H1 (cell line): ENCODE measurements at regions not wholly inside any gene's neighbourhood (a gene's known extent, or its start where the extent isn't known, plus 50 kb on each side); places are given as distances from the start of the nearest gene placed in this dataset.

Experiments
- CTCF ChIA-PET: fragments of 300-600 bp; sonication (Branson Sonifier 250); formaldehyde crosslinking; loops from one replicate; lab custom pipeline; 2021; ENCODE audit not compliant: partially characterized antibody; lab: Charles Lee
- POLR2A ChIA-PET: fragments of 300-600 bp; sonication (Branson Sonifier 250); formaldehyde crosslinking; loops from one replicate; lab custom pipeline; 2021; ENCODE audit warnings: inconsistent platforms; ENCODE audit not compliant: partially characterized antibody; lab: Charles Lee
- DNase-seq, 2 experiments: peaks; one replicate each; pipeline versions ENCODE4 v3.0.0 to v3.0.0-alpha.2; 2010 to 2022; ENCODE audit warnings: low spot score in 2 of 2, low read depth in 1 of 2, mixed read lengths in 1 of 2
- FAIRE-seq: peaks from 2 replicates; lab custom pipeline; 2011; peaks lifted over from hg19 to GRCh38; lab: Jason Lieb, UNC
- H2AFZ ChIP-seq: 2 replicates; pipeline ENCODE4 v1.8.1; 2012; ENCODE audit warnings: low read length, inconsistent platforms
- H2AK5ac ChIP-seq: 2 replicates; pipeline ENCODE4 v1.6.1; 2013; ENCODE audit warnings: low read depth, low read length
- H2BK120ac ChIP-seq: replicated peaks from 2 replicates; pipeline ENCODE3; 2013; ENCODE audit warnings: low read depth, low read length, inconsistent platforms
- H2BK12ac ChIP-seq: 2 replicates; pipeline ENCODE4 v1.6.1; 2013; ENCODE audit warnings: low read depth, low read length
- H2BK15ac ChIP-seq: 2 replicates; pipeline ENCODE4 v1.6.1; 2013; ENCODE audit warnings: low read length
- H2BK20ac ChIP-seq: 2 replicates; pipeline ENCODE4 v1.6.1; 2013; ENCODE audit warnings: low read length
- H2BK5ac ChIP-seq: 2 replicates; pipeline ENCODE4 v1.6.1; 2013; ENCODE audit warnings: low read depth, low read length
- H3K14ac ChIP-seq: 2 replicates; pipeline ENCODE4 v1.6.1; 2013; ENCODE audit warnings: inconsistent platforms; ENCODE audit not compliant: insufficient read length
- H3K18ac ChIP-seq: 2 replicates; pipeline ENCODE4 v1.6.1; 2013; ENCODE audit warnings: low read length; ENCODE audit errors: extremely low read depth
- H3K23ac ChIP-seq: 2 replicates; pipeline ENCODE4 v1.6.1; 2013; ENCODE audit warnings: inconsistent platforms; ENCODE audit not compliant: insufficient read length
- H3K23me2 ChIP-seq: 2 replicates; pipeline ENCODE4 v1.6.1; 2013; ENCODE audit warnings: low read depth, low read length
- H3K27ac ChIP-seq: 2 replicates; pipeline ENCODE4 v1.6.1; 2011; ENCODE audit warnings: low read depth, low read length, inconsistent platforms
- H3K27me3 ChIP-seq, 4 experiments: replicated peaks in 1 of 4; 1 replicate in 1 of 4; 2 replicates in 3 of 4; pipeline versions ENCODE4 v1.6.1 to v1.8.1; 2011 to 2013; ENCODE audit warnings: low read length in 3 of 4, mild to moderate bottlenecking in 3 of 4, inconsistent platforms in 2 of 4, mixed read lengths in 2 of 4, moderate library complexity in 1 of 4; ENCODE audit not compliant: control insufficient read depth in 3 of 4, insufficient read depth in 3 of 4; ENCODE audit errors: extremely low read depth in 1 of 4
- H3K36me3 ChIP-seq, 4 experiments: 2 replicates each; pipeline versions ENCODE4 v1.6.1 to v1.8.1; 2011 to 2013; ENCODE audit warnings: mild to moderate bottlenecking in 4 of 4, low read length in 3 of 4, moderate library complexity in 2 of 4, control low read depth in 1 of 4, inconsistent platforms in 1 of 4; ENCODE audit not compliant: insufficient read depth in 4 of 4, control insufficient read depth in 2 of 4
- H3K4ac ChIP-seq: replicated peaks from 2 replicates; pipeline ENCODE3; 2013; ENCODE audit warnings: low read length, low read depth, mixed read lengths, inconsistent platforms; ENCODE audit not compliant: insufficient read length
- H3K4me1 ChIP-seq, 4 experiments: replicated peaks in 1 of 4; 1 replicate in 1 of 4; 2 replicates in 3 of 4; pipeline versions ENCODE4 v1.6.1 to v1.8.1; 2011 to 2013; ENCODE audit warnings: low read length in 3 of 4, inconsistent platforms in 2 of 4, mixed read lengths in 1 of 4; ENCODE audit not compliant: insufficient read depth in 4 of 4, control insufficient read depth in 3 of 4
- H3K4me2 ChIP-seq, 2 experiments: 2 replicates each; pipeline versions ENCODE4 v1.6.1 to v1.8.1; 2011 to 2013; ENCODE audit warnings: low read depth in 2 of 2, low read length in 2 of 2, control low read depth in 1 of 2, inconsistent platforms in 1 of 2, mild to moderate bottlenecking in 1 of 2; ENCODE audit not compliant: insufficient read depth in 1 of 2
- H3K4me3 ChIP-seq, 4 experiments: fragments of 200-600, 300-600 bp in 1 of 4; sonication (generic), shearing (Covaris generic), sonication (Bioruptor Twin) in 1 of 4; 2 replicates each; pipeline versions ENCODE4 v1.5.1 to v1.8.1; 2011 to 2016; ENCODE audit warnings: low read length in 4 of 4, low read depth in 3 of 4, control low read depth in 2 of 4, inconsistent platforms in 2 of 4, mild to moderate bottlenecking in 2 of 4, mixed read lengths in 1 of 4, moderate library complexity in 1 of 4; ENCODE audit not compliant: insufficient read depth in 2 of 4; ENCODE audit errors: extremely low read depth in 1 of 4
- H3K56ac ChIP-seq: replicated peaks from 2 replicates; pipeline ENCODE3; 2013; ENCODE audit warnings: low read depth, mild to moderate bottlenecking, mixed read lengths, low read length, inconsistent platforms; ENCODE audit not compliant: insufficient read length
- H3K79me1 ChIP-seq: 2 replicates; pipeline ENCODE4 v1.6.1; 2013; ENCODE audit warnings: low read depth, low read length, control low read depth
- H3K79me2 ChIP-seq, 2 experiments: 2 replicates each; pipeline versions ENCODE4 v1.6.1 to v1.8.1; 2012 to 2013; ENCODE audit warnings: low read length in 2 of 2, mild to moderate bottlenecking in 2 of 2, inconsistent platforms in 1 of 2; ENCODE audit not compliant: insufficient read depth in 2 of 2, control insufficient read depth in 1 of 2
- H3K9ac ChIP-seq, 4 experiments: replicated peaks in 1 of 4; 1 replicate in 1 of 4; 2 replicates in 3 of 4; pipeline versions ENCODE4 v1.6.1 to v1.8.1; 2011 to 2013; ENCODE audit warnings: low read depth in 3 of 4, low read length in 3 of 4, control low read depth in 2 of 4, mild to moderate bottlenecking in 2 of 4, moderate library complexity in 2 of 4, inconsistent platforms in 1 of 4; ENCODE audit errors: extremely low read depth in 1 of 4
- H3K9me3 ChIP-seq, 2 experiments: 2 replicates each; pipeline versions ENCODE4 v1.6.1 to v1.8.1; 2012 to 2013; ENCODE audit warnings: mild to moderate bottlenecking in 2 of 2, moderate library complexity in 2 of 2, control low read depth in 1 of 2, inconsistent platforms in 1 of 2, low read depth in 1 of 2, low read length in 1 of 2, mixed read lengths in 1 of 2; ENCODE audit not compliant: insufficient read depth in 2 of 2
- H4K20me1 ChIP-seq, 2 experiments: replicated peaks in 1 of 2; 2 replicates each; pipeline versions ENCODE3 to v1.8.1; 2011 to 2013; ENCODE audit warnings: inconsistent platforms in 2 of 2, low read length in 2 of 2, mild to moderate bottlenecking in 1 of 2; ENCODE audit not compliant: insufficient read depth in 2 of 2, control insufficient read depth in 1 of 2
- H4K5ac ChIP-seq: 2 replicates; pipeline ENCODE4 v1.6.1; 2013; ENCODE audit warnings: low read length, low read depth, mixed read lengths, inconsistent platforms; ENCODE audit not compliant: insufficient read length
- H4K8ac ChIP-seq: 2 replicates; pipeline ENCODE4 v1.8.0; 2013; ENCODE audit warnings: mild to moderate bottlenecking, moderate library complexity, low read length, inconsistent platforms; ENCODE audit not compliant: insufficient read depth; ENCODE audit errors: extremely low read depth
- H4K91ac ChIP-seq: replicated peaks from 2 replicates; pipeline ENCODE3; 2013; ENCODE audit warnings: low read length, mixed read lengths, inconsistent platforms; ENCODE audit not compliant: insufficient read length
- SUZ12 ChIP-seq: fragments of 200-600 bp; sonication (generic); IDR thresholded peaks from 2 replicates; pipeline ENCODE4 v1.6.1; 2012; ENCODE audit warnings: mild to moderate bottlenecking, inconsistent platforms, low read length, moderate library complexity, mixed read lengths
- ZNF274 ChIP-seq: IDR thresholded peaks from 2 replicates; pipeline ENCODE4 v1.7.0; 2012; ENCODE audit warnings: low read length, borderline replicate concordance; ENCODE audit errors: extremely low read depth
- WGBS, 2 experiments: shearing (Covaris generic) in 1 of 2; methylation state at CpG; one replicate each; pipeline versions ENCODE4 v1.1.6 to v1.1.7; 2013 to 2015; ENCODE audit warnings: low lambda C conversion rate in 2 of 2, mixed read lengths in 2 of 2, inconsistent platforms in 1 of 2, low coverage in 1 of 2, missing lambda C conversion rate in 1 of 2; ENCODE audit not compliant: insufficient replicate concordance in 2 of 2, insufficient coverage in 1 of 2, insufficient read length in 1 of 2; ENCODE audit errors: extremely low coverage in 1 of 2, missing lambda C conversion rate in 1 of 2; 5-methylcytosine and 5-hydroxymethylcytosine counted together

DNA sequence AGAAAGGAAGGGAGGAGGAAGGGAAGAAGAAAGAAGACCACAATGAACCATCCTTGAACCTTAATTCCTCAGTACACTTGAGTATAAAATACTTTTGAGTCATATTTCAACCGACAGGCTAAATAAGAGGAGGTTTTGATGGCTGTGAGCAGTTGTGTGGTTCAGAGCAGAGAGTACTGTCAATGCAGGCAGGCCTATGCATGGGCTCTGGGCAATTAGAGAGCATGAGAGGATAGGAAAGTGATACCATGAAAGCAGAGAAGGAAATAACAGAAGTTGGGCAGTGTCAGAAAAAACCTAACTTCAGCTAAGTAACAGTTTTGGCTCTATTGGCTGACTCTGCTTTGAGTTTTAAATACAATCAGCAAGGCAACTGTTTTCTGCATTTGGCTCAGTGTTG lies 123.6 kb upstream of the STK17B start:
- no peaks in the 10 kb centered on the region for H3K79me1 ChIP-seq
- no peak overlapping the region for H4K8ac ChIP-seq
- H2BK15ac ChIP-seq: no peak overlapping the region
- H3K56ac ChIP-seq: no peak overlapping the region
- ChIA-PET CTCF (interaction anchor here (0.9 to 1.5 kb wide), 3 partner anchors 18 to 43 kb away, joined by 3 to 5 read pairs (median 5); no protein-coding TSS in a partner anchor), POLR2A (no interaction called here)
- no peak overlapping the region for H4K91ac ChIP-seq
- no peaks in the 10 kb centered on the region for H3K36me3 ChIP-seq
- H2AK5ac ChIP-seq: no peak overlapping the region
- H2BK120ac ChIP-seq: no peak overlapping the region
- no peaks in the 10 kb centered on the region for H3K4me1 ChIP-seq
- H2BK5ac ChIP-seq: no peak overlapping the region
- H2AFZ ChIP-seq: no peak overlapping the region
- no peaks in the 10 kb centered on the region for H4K20me1 ChIP-seq
- WGBS, 2 experiments: 95% methylated on average over 1 of the region's 1 CpG; no CpG with 5 or more reads in 1 of the 2 experiments
- FAIRE-seq (no peak), DNase-seq (no peak)
- no peak overlapping the region for H3K27ac ChIP-seq
- H2BK20ac ChIP-seq: no peak overlapping the region
- no peak overlapping the region for H3K4me2 ChIP-seq
- H4K5ac ChIP-seq: no peak overlapping the region
- no peaks in the 10 kb centered on the region for H3K23me2 ChIP-seq
- no peak overlapping the region for H3K9ac ChIP-seq
- no peaks in the 10 kb centered on the region for H3K27me3 ChIP-seq
- H3K18ac ChIP-seq: no peak overlapping the region
- H3K4ac ChIP-seq: no peak overlapping the region
- no peak overlapping the region for H3K4me3 ChIP-seq
- no peak overlapping the region for H2BK12ac ChIP-seq
- no peak overlapping the region for H3K23ac ChIP-seq
- H3K9me3 ChIP-seq: no peaks in the 10 kb centered on the region
- H3K79me2 ChIP-seq: no peaks in the 10 kb centered on the region
- H3K14ac ChIP-seq: no peak overlapping the region
- no peak for TF ChIP-seq ZNF274
- no peak for TF ChIP-seq SUZ12
